ENCODE measurements at regions not wholly inside any gene's neighbourhood (a gene's known extent, or its start where the extent isn't known, plus 50 kb on each side); places are given as distances from the start of the nearest gene placed in this dataset.
"Not testable (repeated sequence)": the region's sequence is repeated elsewhere in the genome, so short reads cannot be mapped to it uniquely, and the experiment has no call there.

DNA sequence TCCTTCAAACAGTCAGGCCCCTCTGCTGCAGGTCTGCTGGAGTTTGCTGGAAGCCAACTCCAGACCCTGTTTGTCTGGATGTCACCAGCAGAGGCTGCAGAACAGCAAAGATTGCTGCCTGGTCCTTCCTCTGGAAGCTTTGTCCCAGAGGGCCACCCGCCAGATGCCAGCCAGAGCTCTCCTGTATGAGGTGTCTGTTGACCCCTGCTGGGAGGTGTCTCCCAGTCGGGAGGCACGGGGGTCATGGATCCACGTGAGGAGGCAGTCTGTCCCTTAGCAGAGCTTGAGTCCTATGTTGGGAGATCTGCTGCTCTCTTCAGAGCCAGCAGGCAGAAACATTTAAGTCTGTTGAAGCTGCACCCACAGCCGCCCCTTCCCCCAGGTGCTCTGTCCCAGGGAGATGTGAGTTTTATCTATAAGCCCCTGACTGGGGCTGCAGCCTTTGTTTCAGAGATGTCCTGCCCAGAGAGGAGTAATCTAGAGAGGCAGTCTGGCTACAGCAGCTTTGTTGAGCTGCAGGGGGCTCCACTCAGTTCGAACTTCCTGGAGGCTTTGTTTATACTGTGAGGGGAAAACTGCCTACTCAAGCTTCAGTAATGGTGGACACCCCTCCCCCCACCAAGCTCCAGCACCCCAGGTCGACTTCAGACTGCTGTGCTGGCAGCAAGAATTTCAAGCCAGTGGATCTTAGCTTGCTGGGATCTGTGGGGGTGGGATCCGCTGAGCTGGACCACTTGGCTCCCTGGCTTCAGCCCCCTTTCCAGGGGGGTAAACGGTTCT lies 72.1 kb downstream of the OGFRL1 start:
- H3K36me3 ChIP-seq; H3K9me3 ChIP-seq; intact Hi-C loops (cut with DNase I; ENCODE audit: low total_unique reads); DNase-seq; H3K4me3 ChIP-seq; H3K27ac ChIP-seq; H3K27me3 ChIP-seq; H3K4me1 ChIP-seq: not testable (repeated sequence)

DNA sequence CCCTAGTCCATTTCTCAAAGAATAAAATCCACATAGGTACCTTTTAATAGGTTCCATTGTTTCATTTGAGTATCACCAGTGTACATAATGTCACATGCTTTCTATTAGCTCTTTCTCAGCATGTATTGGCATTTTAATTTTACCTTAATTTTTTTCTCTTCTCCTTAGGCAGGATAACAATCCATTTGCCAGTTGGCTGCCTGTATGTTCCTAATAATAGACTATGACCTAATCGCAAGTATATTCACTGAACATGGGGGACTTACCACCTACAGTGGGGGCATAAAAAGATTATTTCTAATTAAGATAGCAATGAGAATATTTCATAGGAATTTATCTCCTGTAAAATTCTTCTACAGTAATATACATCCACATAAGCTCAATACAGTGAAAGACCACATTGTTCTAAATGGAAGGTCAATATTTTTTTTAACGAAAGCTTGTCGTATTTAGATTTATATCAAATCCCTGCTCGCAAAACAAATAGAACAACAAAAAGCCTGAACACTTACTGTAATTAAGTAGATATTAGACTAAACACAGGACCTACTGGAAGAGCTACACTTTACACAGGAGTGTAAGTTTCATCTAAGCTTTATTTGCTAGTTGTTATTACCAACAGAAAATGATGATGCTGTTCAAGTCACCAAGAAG lies 76.4 kb downstream of the OGFRL1 start:
- Histone ChIP-seq H3K4me1 (no peaks in the 10 kb centered on the region), H3K9me3 (no peaks in the 10 kb centered on the region), H3K27me3 (no peaks in the 10 kb centered on the region), H3K27ac (no peak overlapping the region), H3K4me3 (no peak overlapping the region), H3K36me3 (no peaks in the 10 kb centered on the region)
- no peak for DNase-seq
- intact Hi-C loops (cut with DNase I; ENCODE audit: low total_unique reads) = no loop called here
- TF ChIP-seq, protein P1, sequence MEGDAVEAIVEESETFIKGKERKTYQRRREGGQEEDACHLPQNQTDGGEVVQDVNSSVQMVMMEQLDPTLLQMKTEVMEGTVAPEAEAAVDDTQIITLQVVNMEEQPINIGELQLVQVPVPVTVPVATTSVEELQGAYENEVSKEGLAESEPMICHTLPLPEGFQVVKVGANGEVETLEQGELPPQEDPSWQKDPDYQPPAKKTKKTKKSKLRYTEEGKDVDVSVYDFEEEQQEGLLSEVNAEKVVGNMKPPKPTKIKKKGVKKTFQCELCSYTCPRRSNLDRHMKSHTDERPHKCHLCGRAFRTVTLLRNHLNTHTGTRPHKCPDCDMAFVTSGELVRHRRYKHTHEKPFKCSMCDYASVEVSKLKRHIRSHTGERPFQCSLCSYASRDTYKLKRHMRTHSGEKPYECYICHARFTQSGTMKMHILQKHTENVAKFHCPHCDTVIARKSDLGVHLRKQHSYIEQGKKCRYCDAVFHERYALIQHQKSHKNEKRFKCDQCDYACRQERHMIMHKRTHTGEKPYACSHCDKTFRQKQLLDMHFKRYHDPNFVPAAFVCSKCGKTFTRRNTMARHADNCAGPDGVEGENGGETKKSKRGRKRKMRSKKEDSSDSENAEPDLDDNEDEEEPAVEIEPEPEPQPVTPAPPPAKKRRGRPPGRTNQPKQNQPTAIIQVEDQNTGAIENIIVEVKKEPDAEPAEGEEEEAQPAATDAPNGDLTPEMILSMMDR (IDR thresholded peaks at IDR 0.05) = no peak
- TF ChIP-seq POLR2A (IDR thresholded peaks at IDR 0.05) = no peak

DNA sequence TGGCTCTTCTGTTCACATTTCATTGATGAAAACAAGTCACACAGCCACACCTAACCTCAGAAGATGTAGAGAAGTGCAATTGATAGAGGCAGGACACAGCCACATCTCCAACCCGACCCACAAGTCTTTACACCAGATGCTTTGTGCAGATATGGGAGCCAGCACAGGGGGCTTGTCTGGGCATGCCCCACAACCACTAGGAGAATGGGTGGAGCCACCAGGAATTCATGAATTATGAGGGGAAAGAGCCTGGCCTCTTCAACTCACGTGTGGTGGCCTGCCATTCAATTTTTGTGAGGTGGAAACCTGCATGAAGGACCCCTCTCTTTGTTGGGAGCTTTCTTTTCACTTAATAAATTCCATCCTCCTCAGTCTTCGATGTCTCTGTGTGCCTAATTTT lies 79.1 kb downstream of the OGFRL1 start:
- H3K9me3 ChIP-seq = no peaks in the 10 kb centered on the region
- H3K27me3 ChIP-seq = no peaks in the 10 kb centered on the region
- DNase-seq = no peak
- no peak overlapping the region for H3K4me3 ChIP-seq
- intact Hi-C loops (cut with DNase I; ENCODE audit: low total_unique reads) = no loop called here
- no peaks in the 10 kb centered on the region for H3K36me3 ChIP-seq
- H3K27ac ChIP-seq = no peak overlapping the region
- no peaks in the 10 kb centered on the region for H3K4me1 ChIP-seq
- TF ChIP-seq, protein P1 (IDR thresholded peaks at IDR 0.05) = no peak
- TF ChIP-seq POLR2A (IDR thresholded peaks at IDR 0.05) = no peak

DNA sequence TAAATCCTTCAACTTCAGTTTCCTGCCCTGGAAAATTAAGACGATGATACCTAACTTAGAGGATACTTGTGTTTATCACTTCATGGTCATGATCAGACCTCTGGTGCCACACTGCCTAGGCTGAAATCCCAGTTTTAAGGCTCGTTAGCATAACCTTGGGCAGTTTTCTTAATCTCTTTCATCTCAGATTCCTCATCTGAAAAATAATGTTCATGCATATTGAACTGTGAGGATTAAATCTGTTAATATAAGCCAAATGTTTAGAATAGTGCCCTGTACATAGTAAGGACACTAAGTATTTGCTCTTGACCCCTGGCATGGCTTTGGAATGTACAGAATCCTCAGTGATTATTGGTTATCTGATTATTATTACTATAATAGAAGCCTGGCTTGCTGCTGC lies 79.7 kb downstream of the OGFRL1 start:
- intact Hi-C loops (cut with DNase I; ENCODE audit: low total_unique reads) = no loop called here
- Histone ChIP-seq H3K4me3 (no peak overlapping the region), H3K27me3 (no peaks in the 10 kb centered on the region), H3K9me3 (no peaks in the 10 kb centered on the region), H3K36me3 (no peaks in the 10 kb centered on the region), H3K27ac (no peak overlapping the region), H3K4me1 (no peaks in the 10 kb centered on the region)
- TF ChIP-seq, protein P1 (IDR thresholded peaks at IDR 0.05) = no peak
- no peak for TF ChIP-seq POLR2A (IDR thresholded peaks at IDR 0.05)
- DNase-seq = no peak

DNA sequence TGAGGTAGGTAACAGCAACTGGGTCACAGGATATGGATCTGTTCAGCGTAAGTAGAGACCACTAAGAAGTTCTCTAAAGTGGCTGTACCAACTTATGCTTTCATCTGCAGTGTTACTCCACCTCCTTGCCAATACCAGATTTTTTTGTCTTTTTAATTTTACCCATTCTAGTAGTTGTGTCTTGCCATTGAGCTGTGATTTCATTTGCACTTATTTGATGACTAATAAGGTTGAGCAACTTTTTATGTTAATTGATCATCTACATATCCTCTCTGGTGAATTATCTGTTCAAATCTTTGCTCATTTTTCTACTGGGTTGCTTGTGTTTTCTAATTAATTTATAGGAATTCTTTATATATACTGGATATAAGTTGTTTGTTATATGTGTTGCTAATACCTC lies 82.9 kb downstream of the OGFRL1 start:
- no peaks in the 10 kb centered on the region for H3K4me1 ChIP-seq
- no peak for TF ChIP-seq POLR2A (IDR thresholded peaks at IDR 0.05)
- TF ChIP-seq, protein P1 (IDR thresholded peaks at IDR 0.05) = no peak
- no peaks in the 10 kb centered on the region for H3K9me3 ChIP-seq
- no peak for DNase-seq
- intact Hi-C loops (cut with DNase I; ENCODE audit: low total_unique reads) = no loop called here
- H3K27me3 ChIP-seq = no peaks in the 10 kb centered on the region
- H3K4me3 ChIP-seq = no peak overlapping the region
- H3K27ac ChIP-seq = no peak overlapping the region
- H3K36me3 ChIP-seq = no peaks in the 10 kb centered on the region

All from uterus (tissue), 3 donors.